IMR-90 (cell line): ENCODE measurements at regions not wholly inside any gene's neighbourhood (a gene's known extent, or its start where the extent isn't known, plus 50 kb on each side); places are given as distances from the start of the nearest gene placed in this dataset.

Experiments used
- ATAC-seq: fragments of 200-7000 bp; cut with Tn5 transposase; 2 replicates; pipeline ENCODE4 v1.9.1; 2020; ENCODE audit warnings: low read depth, mild to moderate bottlenecking, moderate library complexity
- BruUV-seq: library from RNA; stranded (reverse); fragments of 400-500 nt; replicated peaks from 2 replicates; lab custom pipeline; 2021; lab: Mats Ljungman, UMichigan
- CTCF ChIA-PET: fragments of 300-600 bp; formaldehyde crosslinking; extraction: SDS; loops from one replicate; lab custom pipeline; 2021; ENCODE audit warnings: antibody characterized with exemption; lab: Yijun Ruan, JAX
- POLR2A ChIA-PET: fragments of 300-600 bp; sonication (Branson Sonifier 250); formaldehyde crosslinking; loops from one replicate; lab custom pipeline; 2022; ENCODE audit warnings: antibody characterized with exemption; ENCODE audit not compliant: unreplicated experiment; lab: Charles Lee
- DNase-seq: peaks from one replicate; pipeline ENCODE4 v3.0.0; 2013
- H2AFZ ChIP-seq: replicated peaks from 2 replicates; pipeline ENCODE3; 2013; ENCODE audit warnings: low read length, mild to moderate bottlenecking; ENCODE audit not compliant: poor library complexity
- H2AK5ac ChIP-seq: 2 replicates; pipeline ENCODE4 v1.6.1; 2013; ENCODE audit warnings: low read depth, low read length, inconsistent platforms
- H2AK9ac ChIP-seq: replicated peaks from 2 replicates; pipeline ENCODE3; 2013; ENCODE audit warnings: mild to moderate bottlenecking, low read depth, low read length, moderate library complexity; ENCODE audit not compliant: poor library complexity
- H2BK120ac ChIP-seq: 2 replicates; pipeline ENCODE4 v1.6.1; 2013; ENCODE audit warnings: low read depth, low read length, inconsistent platforms
- H2BK15ac ChIP-seq: 3 replicates; pipeline ENCODE4 v1.6.1; 2013; ENCODE audit warnings: low read depth, low read length, inconsistent platforms
- H2BK20ac ChIP-seq: 2 replicates; pipeline ENCODE4 v1.6.1; 2013; ENCODE audit warnings: low read depth, mild to moderate bottlenecking, inconsistent platforms, low read length, moderate library complexity
- H2BK5ac ChIP-seq: 2 replicates; pipeline ENCODE4 v1.6.1; 2013; ENCODE audit warnings: mild to moderate bottlenecking, low read depth, low read length, inconsistent platforms; ENCODE audit not compliant: poor library complexity, severe bottlenecking
- H3K14ac ChIP-seq: replicated peaks from 2 replicates; pipeline ENCODE4 v1.6.1; 2013; ENCODE audit warnings: low read depth, low read length, inconsistent platforms
- H3K18ac ChIP-seq: 2 replicates; pipeline ENCODE4 v1.6.1; 2013; ENCODE audit warnings: low read depth, low read length, control low read depth
- H3K23ac ChIP-seq: 2 replicates; pipeline ENCODE4 v1.6.1; 2013; ENCODE audit warnings: low read depth, low read length, inconsistent platforms
- H3K27ac ChIP-seq: 2 replicates; pipeline ENCODE4 v1.5.1; 2013; ENCODE audit warnings: mild to moderate bottlenecking, control low read depth, low read length; ENCODE audit not compliant: insufficient read depth
- H3K27me3 ChIP-seq: 2 replicates; pipeline ENCODE4 v1.6.1; 2013; ENCODE audit warnings: low read length; ENCODE audit not compliant: control insufficient read depth, insufficient read depth
- H3K36me3 ChIP-seq: 2 replicates; pipeline ENCODE4 v1.6.1; 2013; ENCODE audit warnings: low read length, mixed read lengths; ENCODE audit not compliant: control insufficient read depth, insufficient read depth
- H3K4ac ChIP-seq: 2 replicates; pipeline ENCODE4 v1.6.1; 2013; ENCODE audit warnings: low read depth, low read length, inconsistent platforms
- H3K4me1 ChIP-seq: 2 replicates; pipeline ENCODE4 v1.6.1; 2013; ENCODE audit warnings: low read length, mixed read lengths; ENCODE audit not compliant: control insufficient read depth, insufficient read depth
- H3K4me2 ChIP-seq: 2 replicates; pipeline ENCODE4 v1.6.1; 2013; ENCODE audit warnings: low read depth, mild to moderate bottlenecking, control low read depth, low read length, moderate library complexity
- H3K4me3 ChIP-seq: 2 replicates; pipeline ENCODE4 v1.5.1; 2013; ENCODE audit warnings: low read depth, mild to moderate bottlenecking, control low read depth, low read length, moderate library complexity; ENCODE audit not compliant: insufficient read depth
- H3K56ac ChIP-seq: 2 replicates; pipeline ENCODE4 v1.6.1; 2013; ENCODE audit warnings: low read length, inconsistent platforms; ENCODE audit not compliant: insufficient read depth; ENCODE audit errors: extremely low read depth
- H3K79me1 ChIP-seq, 2 experiments: 2 replicates each; pipeline ENCODE4 v1.6.1; 2013; ENCODE audit warnings: low read length in 2 of 2, inconsistent platforms in 1 of 2, low read depth in 1 of 2
- H3K9ac ChIP-seq: 2 replicates; pipeline ENCODE4 v1.6.1; 2013; ENCODE audit warnings: low read depth, low read length, control low read depth
- H3K9me1 ChIP-seq: 2 replicates; pipeline ENCODE4 v1.6.1; 2013; ENCODE audit warnings: low read length, inconsistent platforms; ENCODE audit not compliant: insufficient read depth
- H3K9me3 ChIP-seq: 2 replicates; pipeline ENCODE4 v1.6.1; 2013; ENCODE audit warnings: low read length; ENCODE audit not compliant: control insufficient read depth, insufficient read depth
- H4K20me1 ChIP-seq: 2 replicates; pipeline ENCODE4 v1.6.1; 2013; ENCODE audit warnings: low read length, inconsistent platforms; ENCODE audit not compliant: insufficient read depth
- H4K5ac ChIP-seq: 2 replicates; pipeline ENCODE4 v1.6.1; 2013; ENCODE audit warnings: mild to moderate bottlenecking, low read depth, low read length, control low read depth
- H4K8ac ChIP-seq, 2 experiments: 2 replicates each; pipeline ENCODE4 v1.6.1; 2013; ENCODE audit warnings: low read depth in 2 of 2, low read length in 2 of 2, control low read depth in 1 of 2, inconsistent platforms in 1 of 2
- H4K91ac ChIP-seq: 2 replicates; pipeline ENCODE4 v1.6.1; 2013; ENCODE audit warnings: low read depth, low read length, inconsistent platforms; ENCODE audit not compliant: insufficient read depth
- BHLHE40 ChIP-seq: fragments of 150-350 bp; IDR thresholded peaks from 2 replicates; pipeline ENCODE4 v1.6.1; 2016; ENCODE audit warnings: mild to moderate bottlenecking, low read depth, low read length
- WGBS, 2 experiments: methylation state at CpG; one replicate each; pipeline versions ENCODE4 v1.1.5 to v1.1.7; 2013; ENCODE audit warnings: missing lambda C conversion rate in 2 of 2; ENCODE audit not compliant: insufficient read length in 1 of 2; ENCODE audit errors: extremely low coverage in 2 of 2; 5-methylcytosine and 5-hydroxymethylcytosine counted together
- dilution Hi-C: fragments of 300-500 bp; cut with HindIII; formaldehyde crosslinking; loops from one replicate; pipeline ENCODE4 v1.14.3; 2018; ENCODE audit warnings: low sequenced_read_pairs; ENCODE audit not compliant: unreplicated experiment
- in situ Hi-C: fragments of 300-500 bp; cut with MboI; formaldehyde crosslinking; loops from 3 replicates; pipeline ENCODE4 v1.14.3; 2019; ENCODE audit warnings: low sequenced_read_pairs, inconsistent platforms, mixed read lengths
- intact Hi-C: fragments of 100-400 bp; cut with micrococcal nuclease; formaldehyde crosslinking; loops from 2 replicates; pipeline ENCODE4 v1.10.0; 2022
- TF ChIP-seq, protein P1 (sequence below): conservative IDR thresholded peaks from 2 replicates; pipeline ENCODE4 v1.5.1; 2012; ENCODE audit warnings: mild to moderate bottlenecking, low read depth, low read length, improper control_type of control experiment

- DNase-seq = peak; percentile 25
- dilution Hi-C loops (no loop called here), intact Hi-C loops (no loop called here), in situ Hi-C loops (loop anchor here (25.0 kb wide), 1 partner anchor 263 kb away; no protein-coding TSS in a partner anchor)
- H4K20me1 ChIP-seq = no peaks in the 10 kb centered on the region
- H3K14ac ChIP-seq = no peak overlapping the region
- H3K79me1 ChIP-seq = no peaks in the 10 kb centered on the region
- H3K27ac ChIP-seq = no peak overlapping the region
- H3K23ac ChIP-seq = no peak overlapping the region
- no peak overlapping the region for H3K4ac ChIP-seq
- peak; percentile 90 for ATAC-seq
- no peak overlapping the region for H2BK120ac ChIP-seq
- no peaks in the 10 kb centered on the region for H3K9me1 ChIP-seq
- no peak overlapping the region for H3K9ac ChIP-seq
- no peak overlapping the region for H4K8ac ChIP-seq
- H2BK15ac ChIP-seq = no peak overlapping the region
- CTCF ChIA-PET = no interaction called here
- no peak overlapping the region for H3K56ac ChIP-seq
- no peak overlapping the region for H2BK5ac ChIP-seq
- no peak overlapping the region for H2AFZ ChIP-seq
- no TSS peak for BruUV-seq
- no CpG with 5 or more reads among the region's 2 CpGs for WGBS, 2 experiments
- TF ChIP-seq, protein P1, sequence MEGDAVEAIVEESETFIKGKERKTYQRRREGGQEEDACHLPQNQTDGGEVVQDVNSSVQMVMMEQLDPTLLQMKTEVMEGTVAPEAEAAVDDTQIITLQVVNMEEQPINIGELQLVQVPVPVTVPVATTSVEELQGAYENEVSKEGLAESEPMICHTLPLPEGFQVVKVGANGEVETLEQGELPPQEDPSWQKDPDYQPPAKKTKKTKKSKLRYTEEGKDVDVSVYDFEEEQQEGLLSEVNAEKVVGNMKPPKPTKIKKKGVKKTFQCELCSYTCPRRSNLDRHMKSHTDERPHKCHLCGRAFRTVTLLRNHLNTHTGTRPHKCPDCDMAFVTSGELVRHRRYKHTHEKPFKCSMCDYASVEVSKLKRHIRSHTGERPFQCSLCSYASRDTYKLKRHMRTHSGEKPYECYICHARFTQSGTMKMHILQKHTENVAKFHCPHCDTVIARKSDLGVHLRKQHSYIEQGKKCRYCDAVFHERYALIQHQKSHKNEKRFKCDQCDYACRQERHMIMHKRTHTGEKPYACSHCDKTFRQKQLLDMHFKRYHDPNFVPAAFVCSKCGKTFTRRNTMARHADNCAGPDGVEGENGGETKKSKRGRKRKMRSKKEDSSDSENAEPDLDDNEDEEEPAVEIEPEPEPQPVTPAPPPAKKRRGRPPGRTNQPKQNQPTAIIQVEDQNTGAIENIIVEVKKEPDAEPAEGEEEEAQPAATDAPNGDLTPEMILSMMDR = no peak
- TF ChIP-seq BHLHE40 = no peak
- H3K18ac ChIP-seq = no peak overlapping the region
- POLR2A ChIA-PET = interaction anchor here (0.6 kb wide), 1 partner anchor 40 kb away, joined by 10 read pairs; no protein-coding TSS in a partner anchor
- H3K4me3 ChIP-seq = no peak overlapping the region
- H4K5ac ChIP-seq = no peak overlapping the region
- no peak overlapping the region for H2AK5ac ChIP-seq
- H4K91ac ChIP-seq = no peak overlapping the region
- H2AK9ac ChIP-seq = no peak overlapping the region
- no peaks in the 10 kb centered on the region for H3K27me3 ChIP-seq
- H3K4me2 ChIP-seq = no peak overlapping the region; the same call in 1 of the 2 replicates
- H3K4me1 ChIP-seq = no peaks in the 10 kb centered on the region
- no peak overlapping the region for H2BK20ac ChIP-seq
- no peaks in the 10 kb centered on the region for H3K36me3 ChIP-seq
- H3K9me3 ChIP-seq = no peaks in the 10 kb centered on the region
Observed at GRCh38 chr7:76125560-76125959, 76.1 kb upstream of the SRRM3 start.
